Peyer's patch (tissue), 4 donors: ENCODE measurements at regions not wholly inside any gene's neighbourhood (a gene's known extent, or its start where the extent isn't known, plus 50 kb on each side); places are given as distances from the start of the nearest gene placed in this dataset.

Source experiments
- CTCF ChIP-seq, 6 experiments: fragments of 450-650 bp in 4 of 6; fragments of 200-600 bp in 2 of 6; sonication (generic) in 1 of 6; IDR thresholded peaks; one replicate each; pipeline ENCODE4 v1.5.1; 2017 to 2019; ENCODE audit warnings: antibody characterized with exemption in 6 of 6, mild to moderate bottlenecking in 3 of 6, moderate library complexity in 1 of 6
- POLR2A ChIP-seq, 2 donors: fragments of 450-650 bp; IDR thresholded peaks; one replicate each; pipeline ENCODE4 v1.5.1; 2017; ENCODE audit warnings: antibody characterized with exemption in 2 of 2, mild to moderate bottlenecking in 2 of 2, moderate library complexity in 2 of 2

GRCh38 chr4:18691431-18692200 is 670.1 kb upstream of the LCORL start:
- TF ChIP-seq CTCF (IDR thresholded peaks at IDR 0.05), result no peak
- TF ChIP-seq POLR2A (IDR thresholded peaks at IDR 0.05), result no peak
